Umbilical cord (tissue), 1 donor: ENCODE measurements at regions not wholly inside any gene's neighbourhood (a gene's known extent, or its start where the extent isn't known, plus 50 kb on each side); places are given as distances from the start of the nearest gene placed in this dataset.
"Not testable (repeated sequence)": the region's sequence is repeated elsewhere in the genome, so short reads cannot be mapped to it uniquely, and the experiment has no call there.

Source experiments
- DNase-seq: peaks from one replicate; pipeline ENCODE4 v3.0.0-alpha.2; 2015; ENCODE audit warnings: low spot score

GRCh38 chrY:7659047-7659446, 747.5 kb upstream of the AMELY start:
- no peak for DNase-seq

GRCh38 chrY:7656596-7656995, 745.0 kb upstream of the AMELY start:
- DNase-seq = no peak

- DNase-seq = no peak
These were observed 743.4 kb upstream of the AMELY start for GRCh38 chrY:7654985-7655384.

- DNase-seq = not testable (repeated sequence)
These were observed 738.3 kb upstream of the AMELY start for GRCh38 chrY:7649866-7650265.
